ENCODE measurements at regions not wholly inside any gene's neighbourhood (a gene's known extent, or its start where the extent isn't known, plus 50 kb on each side); places are given as distances from the start of the nearest gene placed in this dataset.
"Not testable (repeated sequence)": the region's sequence is repeated elsewhere in the genome, so short reads cannot be mapped to it uniquely, and the experiment has no call there.

- DNase-seq (ENCODE audit: low read depth), result peak; percentile 41
These were observed 857.0 kb downstream of the KCNA4 start for GRCh38 chr11:29159552-29160465.

DNA sequence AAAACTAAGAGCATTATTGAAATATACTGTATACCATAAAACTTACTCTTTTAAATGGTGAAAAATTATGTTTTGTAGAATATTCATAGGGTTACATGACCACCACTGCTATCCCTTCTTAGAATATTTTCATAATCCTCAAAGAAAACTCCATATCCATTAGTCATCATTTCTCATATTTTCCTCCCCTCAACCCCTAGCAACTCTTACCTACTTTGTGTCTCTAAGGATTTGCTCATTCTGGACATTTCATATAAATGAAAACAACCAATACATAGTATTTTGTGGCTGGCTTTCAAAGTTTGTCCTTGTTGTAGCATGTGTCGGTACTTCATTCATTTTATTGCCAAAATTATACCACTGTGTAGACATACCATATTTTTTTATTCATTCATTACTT lies 863.8 kb downstream of the KCNA4 start:
- no peak for DNase-seq (ENCODE audit: low read depth)

GRCh38 chr11:29142573-29142972 lies 874.3 kb downstream of the KCNA4 start:
- not testable (repeated sequence) for DNase-seq (ENCODE audit: low read depth)

DNA sequence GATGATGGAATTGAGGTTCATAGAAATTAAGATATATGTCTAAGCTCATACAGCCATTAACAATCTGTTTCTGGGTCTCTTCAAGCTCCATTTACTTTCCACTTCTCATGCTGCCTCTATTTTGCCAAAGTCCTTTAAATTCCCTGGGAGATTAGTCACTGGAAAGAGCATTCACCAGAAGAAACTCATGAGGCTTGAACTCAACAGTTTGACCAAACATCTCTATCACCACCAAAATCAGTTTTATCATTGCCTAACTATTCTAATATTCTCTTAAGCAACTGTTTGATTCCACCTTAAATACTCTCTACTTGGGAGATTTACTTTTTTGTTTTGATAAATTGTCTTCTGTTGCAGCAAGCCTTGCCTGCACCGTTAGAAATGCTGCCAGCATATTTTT lies 881.3 kb downstream of the KCNA4 start:
- DNase-seq (ENCODE audit: low read depth), result no peak

DNA sequence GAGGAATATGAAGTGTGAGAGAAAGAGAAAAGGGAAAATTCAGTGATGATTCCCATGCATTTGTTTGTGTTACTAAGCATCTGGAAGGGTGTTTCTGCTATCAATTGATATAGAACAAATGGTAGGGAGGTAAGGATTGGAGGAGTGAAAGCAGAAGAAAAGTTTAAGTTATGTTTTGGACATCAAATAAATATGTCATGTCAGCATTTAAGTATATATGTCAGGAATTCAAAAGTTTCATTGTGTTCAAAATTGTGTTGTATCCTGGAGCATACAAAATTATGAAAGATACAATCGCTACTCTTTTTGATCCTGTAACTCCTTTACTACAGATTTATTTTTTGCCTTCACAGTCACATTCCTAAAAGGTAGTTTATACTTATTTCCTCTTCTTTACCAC lies 885.8 kb downstream of the KCNA4 start:
- DNase-seq (ENCODE audit: low read depth), result no peak

DNA sequence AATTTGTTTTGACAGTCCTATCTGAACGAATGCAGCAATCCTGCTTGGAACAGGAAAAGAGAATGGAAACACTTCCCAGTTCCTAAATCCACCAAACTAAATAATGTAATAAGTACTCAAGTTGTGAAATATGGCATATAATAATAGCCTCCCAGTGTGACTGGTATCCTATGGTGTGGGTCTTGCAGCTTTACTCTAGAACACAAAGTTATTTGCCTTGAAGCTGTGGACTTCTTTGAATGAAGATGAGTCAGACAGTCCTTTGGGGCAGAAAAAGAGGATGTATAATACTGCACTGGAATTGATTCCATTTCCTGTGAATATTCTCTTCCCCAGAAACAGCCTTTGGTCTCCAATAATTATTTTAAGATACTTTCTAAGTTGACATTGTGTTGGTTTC lies 887.0 kb downstream of the KCNA4 start:
- DNase-seq (ENCODE audit: low read depth), result no peak

DNA sequence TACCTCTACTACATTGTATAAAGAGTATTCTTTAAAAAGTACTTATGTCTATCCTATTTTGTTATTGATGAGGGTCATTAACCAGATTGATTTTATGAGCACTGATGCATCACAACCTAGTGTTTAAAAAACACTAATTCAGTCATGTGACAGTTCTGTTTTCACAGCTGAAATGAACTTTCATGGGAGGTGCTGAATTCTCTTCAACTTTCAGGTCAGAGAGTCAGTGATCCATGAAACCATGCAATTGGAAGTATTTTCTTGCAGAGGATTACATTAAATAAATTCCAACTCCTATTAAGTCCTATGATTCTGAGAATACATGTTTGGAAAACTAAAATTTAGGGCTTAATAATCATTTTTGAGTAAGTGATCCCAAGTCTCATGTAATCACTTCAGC lies 889.4 kb downstream of the KCNA4 start:
- no peak for DNase-seq (ENCODE audit: low read depth)

GRCh38 chr11:29125606-29126005 lies 891.2 kb downstream of the KCNA4 start:
- no peak for DNase-seq (ENCODE audit: low read depth)

- DNase-seq (ENCODE audit: low read depth), result no peak
These were observed 892.4 kb downstream of the KCNA4 start for GRCh38 chr11:29124470-29124869.

DNA sequence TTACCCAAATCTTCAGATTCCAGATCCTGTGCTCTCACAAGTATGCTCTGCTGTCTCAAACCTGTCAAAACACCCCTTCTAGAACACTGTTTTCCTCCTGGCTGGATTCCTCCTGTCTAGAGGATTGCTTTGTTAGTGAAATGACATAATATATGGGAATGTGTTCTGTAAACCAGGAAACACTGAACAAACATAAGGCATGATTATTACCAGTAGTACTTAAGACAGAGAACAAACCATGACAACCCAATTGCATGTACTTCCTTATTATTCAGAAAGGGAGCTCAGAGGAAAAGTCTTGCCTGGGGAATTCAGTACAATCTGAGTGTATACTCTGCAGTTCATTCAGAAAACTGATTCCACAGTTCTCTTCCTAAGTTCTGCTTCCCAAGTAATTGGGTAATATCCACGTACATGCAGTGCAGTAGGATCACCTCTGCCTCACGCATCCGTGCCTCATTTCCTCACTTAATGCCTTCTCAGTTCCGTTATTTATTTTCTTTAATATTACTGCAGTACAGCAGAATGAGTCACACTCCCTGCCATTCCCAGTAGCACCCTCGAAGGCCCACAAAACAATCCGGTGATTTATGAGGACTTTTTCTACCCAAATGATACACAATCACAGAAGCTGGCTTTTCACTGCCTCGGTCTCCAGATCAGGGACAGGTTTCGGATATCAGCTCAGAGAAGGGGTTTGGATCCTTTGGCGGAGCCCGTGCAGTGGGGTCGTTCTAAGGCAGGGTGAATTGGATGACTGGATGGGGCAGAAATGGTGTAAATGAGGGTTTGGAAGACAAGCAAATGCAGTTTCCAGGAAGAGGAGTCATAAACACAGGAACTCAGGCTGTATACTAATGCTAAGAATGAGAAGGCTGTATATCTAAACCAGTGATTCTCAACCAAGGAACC lies 896.9 kb downstream of the KCNA4 start:
- DNase-seq (ENCODE audit: low read depth), result peak; percentile 68

DNA sequence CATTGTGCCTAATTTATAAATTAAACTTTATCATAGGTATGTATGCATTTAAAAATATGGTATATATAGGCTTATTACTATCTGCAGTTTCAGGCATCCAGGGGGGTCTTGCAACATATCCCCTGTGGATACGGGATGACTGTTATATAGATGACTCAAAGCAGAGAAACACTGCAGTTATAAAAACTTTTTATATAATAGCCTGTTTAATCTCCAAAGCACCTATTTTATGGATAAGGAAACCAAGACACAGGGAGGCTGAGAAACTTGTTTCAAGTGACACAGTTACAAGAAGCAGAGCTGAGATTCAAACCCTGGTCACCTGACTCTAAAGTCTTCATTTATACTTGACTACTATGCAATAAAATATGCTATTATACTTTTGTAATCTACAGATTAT lies 897.7 kb downstream of the KCNA4 start:
- no peak for DNase-seq (ENCODE audit: low read depth)

- DNase-seq (ENCODE audit: low read depth), result no peak
These were observed 915.9 kb downstream of the KCNA4 start for GRCh38 chr11:29100967-29101366.

DNA sequence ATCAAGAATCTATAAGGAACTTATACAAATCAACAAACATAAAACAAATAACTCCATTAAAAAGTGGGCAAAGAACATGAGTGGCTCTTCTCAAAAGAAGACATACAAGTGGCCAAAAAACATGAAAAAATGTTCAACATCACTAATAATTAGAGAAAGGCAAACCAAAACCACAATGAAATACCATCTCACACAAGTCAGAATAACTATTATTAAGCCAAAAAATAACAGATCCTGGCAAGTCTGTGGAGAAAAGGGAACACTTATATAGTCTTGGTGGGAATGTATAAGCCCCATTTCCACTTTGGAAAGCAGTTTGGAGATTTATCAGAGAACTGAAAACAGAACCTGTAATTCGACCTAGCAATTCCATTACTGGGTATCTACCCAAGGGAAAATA lies 921.0 kb downstream of the KCNA4 start:
- no peak for DNase-seq (ENCODE audit: low read depth)

DNA sequence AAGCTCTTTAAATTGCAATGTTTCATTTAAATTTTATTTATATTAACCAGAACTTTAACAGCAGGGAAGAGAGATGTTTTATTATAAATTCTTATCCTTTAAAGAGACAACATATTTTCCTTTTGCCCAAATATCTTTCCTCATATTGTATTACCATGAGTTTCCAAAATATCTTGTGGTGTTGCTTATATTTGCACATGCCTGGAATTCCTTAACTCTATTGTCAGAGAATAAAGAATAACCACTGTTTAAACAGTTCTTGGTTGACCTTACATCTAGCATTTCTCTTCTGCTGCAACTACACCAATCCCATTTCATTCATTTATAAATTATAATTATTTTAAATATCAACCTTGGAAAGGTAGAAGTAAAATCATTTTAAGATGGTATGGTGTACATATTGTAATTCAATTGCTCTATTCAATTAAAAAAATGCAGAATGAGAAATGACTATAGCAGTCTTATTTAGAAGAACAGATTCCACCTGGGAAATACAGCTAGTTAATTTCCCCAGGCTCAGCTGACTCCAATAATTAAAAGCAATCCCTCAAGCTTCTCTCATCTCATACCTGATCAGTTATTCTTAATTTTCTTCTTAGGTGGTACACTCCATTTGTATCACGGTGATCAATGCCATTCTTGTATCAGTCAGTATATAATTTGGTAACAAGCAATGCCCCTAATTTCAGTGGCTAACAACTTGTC lies 923.3 kb downstream of the KCNA4 start:
- peak; percentile 22 for DNase-seq (ENCODE audit: low read depth)

DNA sequence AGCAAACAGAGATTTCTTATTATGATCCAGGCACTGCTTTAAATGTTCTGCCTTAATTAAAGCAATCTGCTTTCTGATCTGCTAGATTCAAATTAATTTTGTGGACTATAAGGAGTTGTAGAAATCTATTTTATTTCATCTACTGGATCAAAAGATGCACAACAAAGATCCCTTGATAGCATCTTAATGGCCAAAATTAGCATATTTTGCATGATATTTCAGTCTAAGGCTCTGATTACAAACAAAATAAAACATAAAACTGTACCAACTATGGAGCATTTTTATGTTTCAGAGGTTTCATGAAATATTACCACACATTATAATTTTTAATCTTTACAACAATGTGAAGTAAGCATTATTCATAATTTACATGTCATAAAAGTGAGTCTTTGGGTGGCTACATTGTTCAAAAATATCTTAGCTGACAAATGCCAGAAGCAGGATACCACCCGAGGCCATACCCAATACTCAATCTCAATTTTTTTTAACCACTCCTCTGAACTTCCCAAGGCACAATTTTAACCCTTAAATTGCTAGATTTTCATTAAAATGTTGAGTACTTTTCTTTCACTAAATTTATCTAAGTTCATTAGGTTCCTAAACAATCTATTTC lies 929.5 kb downstream of the KCNA4 start:
- no peak for DNase-seq (ENCODE audit: low read depth)

- DNase-seq (ENCODE audit: low read depth), result no peak
These were observed 941.1 kb downstream of the KCNA4 start for GRCh38 chr11:29075726-29076125.

GRCh38 chr11:29063630-29064361 lies 953.0 kb downstream of the KCNA4 start:
- DNase-seq (ENCODE audit: low read depth), result no peak

DNA sequence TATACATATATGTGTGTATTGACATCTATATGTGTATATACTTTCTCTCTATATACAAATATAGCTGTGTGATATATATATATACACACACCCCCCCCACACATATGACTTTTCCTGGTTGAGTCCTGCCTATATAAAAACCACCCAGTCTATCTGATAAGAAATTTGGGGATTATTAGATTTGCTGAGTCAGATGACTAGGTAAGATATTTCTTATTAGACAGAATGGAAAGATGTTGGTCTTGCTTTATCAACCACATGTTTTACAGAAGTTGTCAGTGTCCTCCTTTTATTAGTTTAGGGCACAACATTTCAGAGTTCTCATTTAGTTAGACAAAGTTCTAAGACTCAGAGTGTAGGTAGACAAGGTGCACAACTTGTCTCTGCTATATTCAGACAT lies 953.3 kb downstream of the METTL15 start:
- no peak for DNase-seq (ENCODE audit: low read depth)

GRCh38 chr11:29056487-29056886 lies 948.3 kb downstream of the METTL15 start:
- DNase-seq (ENCODE audit: low read depth), result not testable (repeated sequence)

DNA sequence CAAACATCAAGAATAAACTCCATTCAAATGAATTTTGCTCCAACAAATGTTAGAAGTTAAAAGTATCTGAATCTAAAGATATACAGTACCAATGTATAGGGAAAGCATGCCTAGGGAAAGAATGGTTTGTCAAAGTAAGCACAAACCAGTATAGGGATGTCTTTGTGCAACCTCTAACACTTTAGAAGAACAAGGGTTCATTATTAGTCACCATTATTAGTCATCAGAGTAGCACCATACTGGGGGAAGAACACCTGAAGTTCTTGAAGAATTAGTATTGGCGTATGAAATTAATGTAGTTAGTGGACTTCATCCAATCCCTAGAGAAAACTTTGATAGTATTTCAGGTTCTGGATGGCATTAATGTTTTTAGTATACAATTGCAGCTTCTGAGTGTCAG lies 943.7 kb downstream of the METTL15 start:
- no peak for DNase-seq (ENCODE audit: low read depth)

DNA sequence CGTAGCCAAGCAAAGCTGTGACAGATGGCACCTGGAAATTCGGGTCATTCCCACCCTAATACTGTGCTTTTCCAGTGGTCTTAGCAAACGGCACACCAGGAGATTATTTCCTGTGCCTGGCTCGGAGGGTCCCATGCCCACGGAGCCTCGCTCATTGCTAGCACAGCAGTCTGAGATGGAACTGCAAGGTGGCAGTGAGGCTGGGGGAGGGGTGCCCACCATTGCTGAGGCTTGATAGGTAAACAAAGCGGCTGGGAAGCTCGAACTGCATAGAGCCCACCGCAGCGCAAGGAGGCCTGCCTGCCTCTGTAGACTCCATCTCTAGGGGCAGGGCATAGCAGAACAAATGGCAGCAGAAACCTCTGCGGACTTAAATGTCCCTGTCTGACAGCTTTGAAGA lies 942.8 kb downstream of the METTL15 start:
- DNase-seq (ENCODE audit: low read depth), result not testable (repeated sequence)

All from HS-5 (cell line).